ENCODE measurements at regions not wholly inside any gene's neighbourhood (a gene's known extent, or its start where the extent isn't known, plus 50 kb on each side); places are given as distances from the start of the nearest gene placed in this dataset.

GRCh38 chr2:35976611-35977010 lies 379.0 kb upstream of the CRIM1 start:
- DNase-seq (ENCODE audit: low spot score) = no peak
- Mint-ChIP-seq H3K27me3 (ENCODE audit: low read depth) (peaks cover 12% of the 10 kb centered on the region), H3K36me3 (ENCODE audit: low read depth) (no peaks in the 10 kb centered on the region), H3K4me1 (ENCODE audit: low read depth) (no peaks in the 10 kb centered on the region), H3K9me3 (ENCODE audit: low read depth) (no peaks in the 10 kb centered on the region), H3K4me3 (ENCODE audit: unreplicated experiment) (no peak overlapping the region), H3K27ac (ENCODE audit: unreplicated experiment) (no peak overlapping the region)
- TF ChIP-seq CTCF (IDR thresholded peaks at IDR 0.05) = no peak

GRCh38 chr2:35973737-35974132 lies 381.8 kb upstream of the CRIM1 start:
- no peak for DNase-seq (ENCODE audit: low spot score)
- no peak overlapping the region for H3K27ac Mint-ChIP-seq (ENCODE audit: unreplicated experiment)
- H3K9me3 Mint-ChIP-seq (ENCODE audit: low read depth) = no peaks in the 10 kb centered on the region
- no peaks in the 10 kb centered on the region for H3K36me3 Mint-ChIP-seq (ENCODE audit: low read depth)
- TF ChIP-seq CTCF (IDR thresholded peaks at IDR 0.05) = no peak
- H3K4me3 Mint-ChIP-seq (ENCODE audit: unreplicated experiment) = no peak overlapping the region
- H3K4me1 Mint-ChIP-seq (ENCODE audit: low read depth) = no peaks in the 10 kb centered on the region
- H3K27me3 Mint-ChIP-seq (ENCODE audit: low read depth) = peaks cover 13% of the 10 kb centered on the region

- DNase-seq (ENCODE audit: low spot score) = no peak
Measured at GRCh38 chr2:35973132-35973736, 382.3 kb upstream of the CRIM1 start.

GRCh38 chr2:35963824-35964223 lies 391.8 kb upstream of the CRIM1 start:
- no peak overlapping the region for H3K27ac Mint-ChIP-seq (ENCODE audit: unreplicated experiment)
- TF ChIP-seq CTCF (IDR thresholded peaks at IDR 0.05) = no peak
- peaks cover 3% of the 10 kb centered on the region for H3K27me3 Mint-ChIP-seq (ENCODE audit: low read depth)
- H3K4me1 Mint-ChIP-seq (ENCODE audit: low read depth) = no peaks in the 10 kb centered on the region
- H3K4me3 Mint-ChIP-seq (ENCODE audit: unreplicated experiment) = no peak overlapping the region
- H3K9me3 Mint-ChIP-seq (ENCODE audit: low read depth) = peaks cover 12% of the 10 kb centered on the region
- DNase-seq (ENCODE audit: low spot score) = no peak
- H3K36me3 Mint-ChIP-seq (ENCODE audit: low read depth) = no peaks in the 10 kb centered on the region

More at GRCh38 chr2:35973132-35973736, 382.3 kb upstream of the CRIM1 start:
- H3K27ac Mint-ChIP-seq (ENCODE audit: unreplicated experiment) = no peak overlapping the region
- H3K36me3 Mint-ChIP-seq (ENCODE audit: low read depth) = no peaks in the 10 kb centered on the region
- H3K9me3 Mint-ChIP-seq (ENCODE audit: low read depth) = no peaks in the 10 kb centered on the region
- peaks cover 13% of the 10 kb centered on the region for H3K27me3 Mint-ChIP-seq (ENCODE audit: low read depth)
- no peaks in the 10 kb centered on the region for H3K4me1 Mint-ChIP-seq (ENCODE audit: low read depth)
- peak; percentile 73 for TF ChIP-seq CTCF (IDR thresholded peaks at IDR 0.05)
- H3K4me3 Mint-ChIP-seq (ENCODE audit: unreplicated experiment) = no peak overlapping the region

GRCh38 chr2:35963357-35963756 lies 392.2 kb upstream of the CRIM1 start:
- H3K27ac Mint-ChIP-seq (ENCODE audit: unreplicated experiment) = no peak overlapping the region
- TF ChIP-seq CTCF (IDR thresholded peaks at IDR 0.05) = no peak

More at GRCh38 chr2:35963357-35963756, 392.2 kb upstream of the CRIM1 start:
- no peak overlapping the region for H3K4me3 Mint-ChIP-seq (ENCODE audit: unreplicated experiment)
- H3K36me3 Mint-ChIP-seq (ENCODE audit: low read depth) = no peaks in the 10 kb centered on the region
- H3K27me3 Mint-ChIP-seq (ENCODE audit: low read depth) = peaks cover 3% of the 10 kb centered on the region
- H3K4me1 Mint-ChIP-seq (ENCODE audit: low read depth) = no peaks in the 10 kb centered on the region
- H3K9me3 Mint-ChIP-seq (ENCODE audit: low read depth) = peaks cover 12% of the 10 kb centered on the region
- no peak for DNase-seq (ENCODE audit: low spot score)
